ENCODE measurements at regions not wholly inside any gene's neighbourhood (a gene's known extent, or its start where the extent isn't known, plus 50 kb on each side); places are given as distances from the start of the nearest gene placed in this dataset.

GRCh38 chr1:87215592-87215991, 113.1 kb upstream of the LMO4 start:
- no peaks in the 10 kb centered on the region for H3K9me3 Mint-ChIP-seq (ENCODE audit: insufficient read depth)
- 100% methylated on average over 1 of the region's 1 CpG for WGBS (ENCODE audit: insufficient coverage)
- no peak overlapping the region for H3K4me3 Mint-ChIP-seq
- ChIA-PET POLR2A (no interaction called here), CTCF (no interaction called here)
- H3K4me2 ChIP-seq (replicated peaks; ENCODE audit: low read depth, low read length, poor library complexity, severe bottlenecking), result no peak overlapping the region
- H3K4me1 ChIP-seq (ENCODE audit: control insufficient read depth in 2 of 2, insufficient read depth in 2 of 2, low read length in 2 of 2), result no peaks in the 10 kb centered on the region
- H3K27me3 Mint-ChIP-seq, result peaks cover 10% of the 10 kb centered on the region
- H3K9ac ChIP-seq (ENCODE audit: low read length), result no peak overlapping the region
- ATAC-seq (ENCODE audit: low read depth) (no peak), DNase-seq (no peak)
- H3K4me3 ChIP-seq (ENCODE audit: control extremely low read depth in 1 of 5, extremely low read depth in 1 of 5, insufficient read depth in 1 of 5, low read depth in 2 of 5, low read length in 4 of 5), result no peak overlapping the region
- no peaks in the 10 kb centered on the region for H4K20me1 ChIP-seq (ENCODE audit: control insufficient read depth, insufficient read depth, low read length, poor library complexity, severe bottlenecking)
- intact Hi-C loops (cut with micrococcal nuclease), result no loop called here
- no peak overlapping the region for H2AFZ ChIP-seq (ENCODE audit: insufficient read depth, low read depth, low read length, poor library complexity, severe bottlenecking)
- peaks cover 0 to 3% (median 0%) of the 10 kb centered on the region in 4 experiments for H3K27me3 ChIP-seq (replicated peaks in 1 of 4; ENCODE audit: control extremely low read depth in 1 of 4, control insufficient read depth in 3 of 4, insufficient read depth in 4 of 4, low read length in 3 of 4)
- H3K36me3 ChIP-seq (replicated peaks in 1 of 2; ENCODE audit: control extremely low read depth in 1 of 2, control insufficient read depth in 1 of 2, extremely low read depth in 1 of 2, insufficient read depth in 2 of 2, low read length in 1 of 2), result no peaks in the 10 kb centered on the region
- H3K79me2 ChIP-seq (ENCODE audit: control insufficient read depth, insufficient read depth, low read length), result no peaks in the 10 kb centered on the region
- TF ChIP-seq CTCF (IDR thresholded peaks at IDR 0.05), result no peak
- H3K27ac Mint-ChIP-seq, result no peak overlapping the region
- no peaks in the 10 kb centered on the region for H3K4me1 Mint-ChIP-seq
- peaks cover 0 to 3% (median 0%) of the 10 kb centered on the region in 3 donors for H3K9me3 ChIP-seq (ENCODE audit: control extremely low read depth in 1 of 3, control insufficient read depth in 2 of 3, insufficient read depth in 1 of 3, low read length in 2 of 3)
- H3K27ac ChIP-seq (ENCODE audit: low read length in 2 of 2), result no peak overlapping the region

GRCh38 chr1:87218618-87219017, 110.1 kb upstream of the LMO4 start:
- intact Hi-C loops (cut with micrococcal nuclease), result no loop called here
- Histone ChIP-seq H3K27me3 (replicated peaks in 1 of 4; ENCODE audit: control extremely low read depth in 1 of 4, control insufficient read depth in 3 of 4, insufficient read depth in 4 of 4, low read length in 3 of 4) (no peaks in the 10 kb centered on the region), H3K4me3 (ENCODE audit: control extremely low read depth in 1 of 5, extremely low read depth in 1 of 5, insufficient read depth in 1 of 5, low read depth in 2 of 5, low read length in 4 of 5) (no peak overlapping the region), H3K27ac (ENCODE audit: low read length in 2 of 2) (no peak overlapping the region), H3K4me1 (ENCODE audit: control insufficient read depth in 2 of 2, insufficient read depth in 2 of 2, low read length in 2 of 2) (no peaks in the 10 kb centered on the region), H3K36me3 (replicated peaks in 1 of 2; ENCODE audit: control extremely low read depth in 1 of 2, control insufficient read depth in 1 of 2, extremely low read depth in 1 of 2, insufficient read depth in 2 of 2, low read length in 1 of 2) (no peaks in the 10 kb centered on the region), H3K79me2 (ENCODE audit: control insufficient read depth, insufficient read depth, low read length) (no peaks in the 10 kb centered on the region), H3K9ac (ENCODE audit: low read length) (no peak overlapping the region), H4K20me1 (ENCODE audit: control insufficient read depth, insufficient read depth, low read length, poor library complexity, severe bottlenecking) (no peaks in the 10 kb centered on the region), H3K4me2 (replicated peaks; ENCODE audit: low read depth, low read length, poor library complexity, severe bottlenecking) (no peak overlapping the region), H2AFZ (ENCODE audit: insufficient read depth, low read depth, low read length, poor library complexity, severe bottlenecking) (no peak overlapping the region), H3K9me3 (ENCODE audit: control extremely low read depth in 1 of 3, control insufficient read depth in 2 of 3, insufficient read depth in 1 of 3, low read length in 2 of 3) (peaks cover 0 to 3% (median 0%) of the 10 kb centered on the region in 3 donors)
- Mint-ChIP-seq H3K9me3 (ENCODE audit: insufficient read depth) (no peaks in the 10 kb centered on the region), H3K4me3 (no peak overlapping the region), H3K27ac (no peak overlapping the region), H3K27me3 (peaks cover 3% of the 10 kb centered on the region), H3K4me1 (no peaks in the 10 kb centered on the region)
- POLR2A ChIA-PET, result no interaction called here
- no peak for DNase-seq
- ATAC-seq (ENCODE audit: low read depth), result no peak
- WGBS (ENCODE audit: insufficient coverage), result no CpG with 5 or more reads among the region's 2 CpGs
- CTCF ChIA-PET, result no interaction called here
- TF ChIP-seq EZH2 (IDR thresholded peaks at IDR 0.05; ENCODE audit: borderline replicate concordance, insufficient read depth, low read depth, low read length, poor library complexity, severe bottlenecking) (no peak), CTCF (IDR thresholded peaks at IDR 0.05) (no peak)
